HG03342 (cell line): ENCODE measurements at regions not wholly inside any gene's neighbourhood (a gene's known extent, or its start where the extent isn't known, plus 50 kb on each side); places are given as distances from the start of the nearest gene placed in this dataset.

Experiments used
- ATAC-seq: cut with Tn5 transposase; IDR thresholded peaks from one replicate; pipeline ENCODE4 v1.9.1; 2021; ENCODE audit warnings: mild to moderate bottlenecking, moderate library complexity; ENCODE audit not compliant: unreplicated experiment

- ATAC-seq, result no peak
Measured at GRCh38 chr13:64869539-64869938, 2360.6 kb downstream of the PCDH9 start.

GRCh38 chr13:64867856-64868255 is 2362.3 kb downstream of the PCDH9 start:
- no peak for ATAC-seq

- no peak for ATAC-seq
Measured at GRCh38 chr13:64866331-64866730, 2363.8 kb downstream of the PCDH9 start.

- ATAC-seq, result no peak
Measured at GRCh38 chr13:64855506-64855905, 2374.6 kb downstream of the PCDH9 start.

GRCh38 chr13:64850017-64850416 is 2380.1 kb downstream of the PCDH9 start:
- no peak for ATAC-seq

GRCh38 chr13:64849196-64849595 is 2380.9 kb downstream of the PCDH9 start:
- no peak for ATAC-seq

- ATAC-seq, result no peak
Measured at GRCh38 chr13:64847767-64848166, 2382.4 kb downstream of the PCDH9 start.

- no peak for ATAC-seq
Measured at GRCh38 chr13:64845110-64845509, 2385.0 kb downstream of the PCDH9 start.

GRCh38 chr13:64819081-64819480 is 2411.1 kb downstream of the PCDH9 start:
- ATAC-seq, result no peak

- no peak for ATAC-seq
Measured at GRCh38 chr13:64817691-64818090, 2412.4 kb downstream of the PCDH9 start.

GRCh38 chr13:64810750-64811149 is 2419.4 kb downstream of the PCDH9 start:
- ATAC-seq, result no peak

- ATAC-seq, result no peak
Measured at GRCh38 chr13:64808704-64809103, 2421.4 kb downstream of the PCDH9 start.

GRCh38 chr13:64801768-64802167 is 2428.4 kb downstream of the PCDH9 start:
- no peak for ATAC-seq

- no peak for ATAC-seq
Measured at GRCh38 chr13:64798422-64798821, 2431.7 kb downstream of the PCDH9 start.

GRCh38 chr13:64793592-64793991 is 2436.5 kb downstream of the PCDH9 start:
- no peak for ATAC-seq

GRCh38 chr13:64793131-64793530 is 2437.0 kb downstream of the PCDH9 start:
- ATAC-seq, result no peak

- no peak for ATAC-seq
Measured at GRCh38 chr13:64791373-64791772, 2438.8 kb downstream of the PCDH9 start.

GRCh38 chr13:64782466-64782865 is 2447.7 kb downstream of the PCDH9 start:
- ATAC-seq, result no peak

- no peak for ATAC-seq
Measured at GRCh38 chr13:64778002-64778401, 2452.1 kb downstream of the PCDH9 start.

GRCh38 chr13:64774915-64775314 is 2455.2 kb downstream of the PCDH9 start:
- no peak for ATAC-seq

- ATAC-seq, result no peak
Measured at GRCh38 chr13:64770743-64771142, 2459.4 kb downstream of the PCDH9 start.

- no peak for ATAC-seq
Measured at GRCh38 chr13:64767054-64767453, 2463.1 kb downstream of the PCDH9 start.

GRCh38 chr13:64765636-64766035 is 2464.5 kb downstream of the PCDH9 start:
- no peak for ATAC-seq
